ENCODE measurements at regions not wholly inside any gene's neighbourhood (a gene's known extent, or its start where the extent isn't known, plus 50 kb on each side); places are given as distances from the start of the nearest gene placed in this dataset.

DNA sequence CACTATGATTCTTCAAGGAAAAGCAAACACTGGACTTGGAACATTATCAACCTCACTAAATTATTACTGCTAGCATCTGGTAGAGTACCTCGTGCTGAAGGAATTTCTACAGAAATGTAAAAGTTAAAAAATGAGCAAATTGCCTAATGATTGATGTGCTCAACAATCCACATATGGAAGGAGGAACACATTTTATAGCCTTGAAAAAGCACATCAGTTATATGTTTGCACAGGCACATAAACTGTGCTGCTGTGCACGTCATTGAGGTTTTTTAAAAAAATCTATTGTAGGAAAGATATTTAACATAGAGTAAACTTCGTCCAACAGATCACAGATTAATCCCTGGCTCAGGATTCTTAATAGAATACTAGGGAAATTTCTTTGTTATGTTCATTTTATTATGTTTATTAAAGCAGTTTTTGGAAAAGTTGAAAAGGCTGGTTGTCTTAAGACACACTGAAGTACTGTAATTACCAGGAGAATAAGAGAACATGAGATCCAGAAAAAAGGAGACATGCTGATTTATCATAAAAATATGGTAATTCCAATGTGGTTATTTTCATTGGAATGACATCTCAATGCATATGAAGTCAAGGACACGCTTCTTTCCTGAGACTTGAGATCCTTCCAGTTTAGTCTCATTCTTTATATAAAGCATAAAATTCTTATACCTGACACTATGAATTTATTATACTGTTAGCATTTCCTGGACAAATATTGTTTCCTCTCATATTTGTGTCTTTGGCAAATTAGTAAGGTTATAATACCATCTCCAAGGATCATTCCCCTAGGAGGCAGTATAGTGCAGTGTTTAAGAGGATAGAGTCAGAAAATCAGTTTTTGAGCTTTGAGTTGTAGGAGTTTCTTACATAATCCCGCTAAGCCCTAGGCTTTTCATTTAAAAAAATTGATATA is 511.1 kb downstream of the TENT5A start:
- TF ChIP-seq, protein P1, sequence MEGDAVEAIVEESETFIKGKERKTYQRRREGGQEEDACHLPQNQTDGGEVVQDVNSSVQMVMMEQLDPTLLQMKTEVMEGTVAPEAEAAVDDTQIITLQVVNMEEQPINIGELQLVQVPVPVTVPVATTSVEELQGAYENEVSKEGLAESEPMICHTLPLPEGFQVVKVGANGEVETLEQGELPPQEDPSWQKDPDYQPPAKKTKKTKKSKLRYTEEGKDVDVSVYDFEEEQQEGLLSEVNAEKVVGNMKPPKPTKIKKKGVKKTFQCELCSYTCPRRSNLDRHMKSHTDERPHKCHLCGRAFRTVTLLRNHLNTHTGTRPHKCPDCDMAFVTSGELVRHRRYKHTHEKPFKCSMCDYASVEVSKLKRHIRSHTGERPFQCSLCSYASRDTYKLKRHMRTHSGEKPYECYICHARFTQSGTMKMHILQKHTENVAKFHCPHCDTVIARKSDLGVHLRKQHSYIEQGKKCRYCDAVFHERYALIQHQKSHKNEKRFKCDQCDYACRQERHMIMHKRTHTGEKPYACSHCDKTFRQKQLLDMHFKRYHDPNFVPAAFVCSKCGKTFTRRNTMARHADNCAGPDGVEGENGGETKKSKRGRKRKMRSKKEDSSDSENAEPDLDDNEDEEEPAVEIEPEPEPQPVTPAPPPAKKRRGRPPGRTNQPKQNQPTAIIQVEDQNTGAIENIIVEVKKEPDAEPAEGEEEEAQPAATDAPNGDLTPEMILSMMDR (IDR thresholded peaks at IDR 0.05), result peak; percentile 64
- H3K4me1 Mint-ChIP-seq (ENCODE audit: unreplicated experiment), result peaks cover 4% of the 10 kb centered on the region
- H3K4me3 Mint-ChIP-seq (ENCODE audit: unreplicated experiment), result no peak overlapping the region
- no peak overlapping the region for H3K27ac Mint-ChIP-seq (ENCODE audit: unreplicated experiment)
- H3K9me3 Mint-ChIP-seq (ENCODE audit: unreplicated experiment), result peaks cover 5% of the 10 kb centered on the region
- no peak for DNase-seq (ENCODE audit: extremely low spot score, unreplicated experiment)
- H3K36me3 Mint-ChIP-seq (ENCODE audit: unreplicated experiment), result peaks cover 3% of the 10 kb centered on the region
- H3K27me3 Mint-ChIP-seq (ENCODE audit: unreplicated experiment), result no peaks in the 10 kb centered on the region

DNA sequence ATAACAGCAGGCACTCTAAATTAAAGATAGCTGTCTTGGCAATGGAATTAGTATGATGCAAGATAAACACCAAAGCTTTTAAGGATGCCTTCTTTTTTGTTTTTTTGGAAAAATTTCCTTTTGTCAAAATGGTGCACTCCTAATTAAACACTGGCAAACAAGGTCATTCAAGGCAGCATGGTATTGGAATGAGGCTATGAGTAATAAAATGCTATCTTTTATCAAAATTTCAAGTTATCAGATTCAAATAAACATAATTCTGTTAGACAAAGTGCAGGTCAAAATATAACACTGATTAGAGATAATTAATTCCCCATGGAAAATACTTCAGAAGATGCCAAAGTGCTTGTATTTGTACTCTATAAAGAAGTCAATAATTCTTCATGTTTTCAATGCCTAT is 514.1 kb downstream of the TENT5A start:
- no peak overlapping the region for H3K4me3 Mint-ChIP-seq (ENCODE audit: unreplicated experiment)
- no peak overlapping the region for H3K27ac Mint-ChIP-seq (ENCODE audit: unreplicated experiment)
- peaks cover 4% of the 10 kb centered on the region for H3K4me1 Mint-ChIP-seq (ENCODE audit: unreplicated experiment)
- TF ChIP-seq, protein P1 (IDR thresholded peaks at IDR 0.05), result no peak
- H3K27me3 Mint-ChIP-seq (ENCODE audit: unreplicated experiment), result no peaks in the 10 kb centered on the region
- no peaks in the 10 kb centered on the region for H3K36me3 Mint-ChIP-seq (ENCODE audit: unreplicated experiment)
- no peak for DNase-seq (ENCODE audit: extremely low spot score, unreplicated experiment)
- no peaks in the 10 kb centered on the region for H3K9me3 Mint-ChIP-seq (ENCODE audit: unreplicated experiment)

DNA sequence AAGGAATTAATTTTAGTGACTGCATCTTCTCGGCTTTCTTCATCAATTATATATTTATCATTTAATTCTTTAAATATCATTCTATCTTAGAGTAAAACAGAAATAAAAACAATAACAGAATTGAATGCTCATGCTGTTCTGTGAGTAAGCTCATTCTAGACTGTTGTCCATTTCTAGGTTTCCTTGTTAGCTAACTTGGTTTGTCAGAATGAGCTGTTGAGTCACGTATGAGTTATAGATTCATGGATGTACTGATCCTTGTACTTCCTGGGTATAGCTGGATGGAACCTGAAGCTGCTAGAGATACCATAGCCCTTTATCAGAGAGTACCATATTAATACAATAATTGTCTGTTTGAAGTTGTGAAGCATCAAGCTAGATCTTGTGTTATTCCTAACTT is 515.3 kb downstream of the TENT5A start:
- Mint-ChIP-seq H3K4me1 (ENCODE audit: unreplicated experiment) (no peaks in the 10 kb centered on the region), H3K9me3 (ENCODE audit: unreplicated experiment) (no peaks in the 10 kb centered on the region), H3K4me3 (ENCODE audit: unreplicated experiment) (no peak overlapping the region), H3K27me3 (ENCODE audit: unreplicated experiment) (peaks cover under 1% of the 10 kb centered on the region), H3K27ac (ENCODE audit: unreplicated experiment) (no peak overlapping the region), H3K36me3 (ENCODE audit: unreplicated experiment) (no peaks in the 10 kb centered on the region)
- DNase-seq (ENCODE audit: extremely low spot score, unreplicated experiment), result no peak
- TF ChIP-seq, protein P1 (IDR thresholded peaks at IDR 0.05), result no peak

DNA sequence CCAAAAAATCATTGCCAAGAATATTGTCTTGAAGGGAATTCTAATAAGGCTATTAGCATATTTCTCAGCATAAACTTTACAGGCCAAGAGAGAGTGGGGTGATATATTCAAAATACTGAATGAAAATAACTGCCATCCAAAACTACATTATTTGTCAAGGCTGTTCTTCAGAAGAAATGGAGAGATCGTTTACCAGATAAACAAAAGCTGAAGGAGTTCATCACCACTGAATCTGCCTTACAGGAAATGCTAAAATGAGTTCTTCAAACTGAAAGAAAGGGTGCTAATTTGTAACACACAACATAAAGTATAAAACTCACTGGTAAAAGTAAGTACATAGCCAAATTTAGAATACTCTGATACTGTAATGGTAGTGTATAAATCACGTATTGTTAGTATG is 517.0 kb downstream of the TENT5A start:
- H3K4me1 Mint-ChIP-seq (ENCODE audit: unreplicated experiment), result no peaks in the 10 kb centered on the region

GRCh38 chr6:81233990-81234389 is 518.5 kb downstream of the TENT5A start:
- no peak for DNase-seq (ENCODE audit: extremely low spot score, unreplicated experiment)
- peaks cover 13% of the 10 kb centered on the region for H3K27me3 Mint-ChIP-seq (ENCODE audit: unreplicated experiment)
- H3K9me3 Mint-ChIP-seq (ENCODE audit: unreplicated experiment), result no peaks in the 10 kb centered on the region
- H3K27ac Mint-ChIP-seq (ENCODE audit: unreplicated experiment), result no peak overlapping the region
- H3K4me1 Mint-ChIP-seq (ENCODE audit: unreplicated experiment), result peaks cover 7% of the 10 kb centered on the region
- H3K4me3 Mint-ChIP-seq (ENCODE audit: unreplicated experiment), result no peak overlapping the region
- TF ChIP-seq, protein P1 (IDR thresholded peaks at IDR 0.05), result no peak
- no peaks in the 10 kb centered on the region for H3K36me3 Mint-ChIP-seq (ENCODE audit: unreplicated experiment)

More for the DNA sequence above, 517.0 kb downstream of the TENT5A start:
- H3K36me3 Mint-ChIP-seq (ENCODE audit: unreplicated experiment), result no peaks in the 10 kb centered on the region
- H3K27ac Mint-ChIP-seq (ENCODE audit: unreplicated experiment), result no peak overlapping the region
- TF ChIP-seq, protein P1 (IDR thresholded peaks at IDR 0.05), result no peak
- H3K9me3 Mint-ChIP-seq (ENCODE audit: unreplicated experiment), result no peaks in the 10 kb centered on the region
- DNase-seq (ENCODE audit: extremely low spot score, unreplicated experiment), result no peak
- no peak overlapping the region for H3K4me3 Mint-ChIP-seq (ENCODE audit: unreplicated experiment)
- H3K27me3 Mint-ChIP-seq (ENCODE audit: unreplicated experiment), result peaks cover 13% of the 10 kb centered on the region

Measured in osteocyte (in vitro differentiated cells).